Right atrium auricular region (tissue), 2 donors: ENCODE measurements at regions not wholly inside any gene's neighbourhood (a gene's known extent, or its start where the extent isn't known, plus 50 kb on each side); places are given as distances from the start of the nearest gene placed in this dataset.
"Not testable (repeated sequence)": the region's sequence is repeated elsewhere in the genome, so short reads cannot be mapped to it uniquely, and the experiment has no call there.

Source experiments
- DNase-seq: peaks from one replicate; pipeline ENCODE4 v3.0.0-alpha.2; 2019; ENCODE audit warnings: low spot score
- H3K27ac ChIP-seq, 2 donors: fragments of 200-600 bp; sonication (generic); 1 replicate in 1 of 2; 2 replicates in 1 of 2; pipeline ENCODE4 v1.5.1; 2016 to 2019
- H3K27me3 ChIP-seq, 2 donors: fragments of 200-600 bp; sonication (generic); one replicate each; pipeline versions ENCODE4 v1.5.1 to v1.6.0; 2017 to 2019
- H3K36me3 ChIP-seq: fragments of 200-600 bp; sonication (generic); one replicate; pipeline ENCODE4 v1.5.1; 2016
- H3K4me1 ChIP-seq, 2 donors: fragments of 200-600 bp; sonication (generic); one replicate each; pipeline versions ENCODE4 v1.5.1 to v1.6.0; 2017 to 2019
- H3K4me3 ChIP-seq, 2 donors: fragments of 200-600 bp; sonication (generic); 1 replicate in 1 of 2; 2 replicates in 1 of 2; pipeline ENCODE4 v1.5.1; 2017 to 2019; ENCODE audit warnings: mild to moderate bottlenecking in 1 of 2, moderate library complexity in 1 of 2
- H3K9me3 ChIP-seq, 2 donors: fragments of 200-600 bp; sonication (generic); one replicate each; pipeline ENCODE4 v1.5.1; 2019
- TF ChIP-seq, protein P1 (sequence below), 2 donors: fragments of 200-600 bp; sonication (generic); IDR thresholded peaks; one replicate each; pipeline ENCODE4 v1.5.1; 2019; ENCODE audit warnings: antibody characterized with exemption in 2 of 2

DNA sequence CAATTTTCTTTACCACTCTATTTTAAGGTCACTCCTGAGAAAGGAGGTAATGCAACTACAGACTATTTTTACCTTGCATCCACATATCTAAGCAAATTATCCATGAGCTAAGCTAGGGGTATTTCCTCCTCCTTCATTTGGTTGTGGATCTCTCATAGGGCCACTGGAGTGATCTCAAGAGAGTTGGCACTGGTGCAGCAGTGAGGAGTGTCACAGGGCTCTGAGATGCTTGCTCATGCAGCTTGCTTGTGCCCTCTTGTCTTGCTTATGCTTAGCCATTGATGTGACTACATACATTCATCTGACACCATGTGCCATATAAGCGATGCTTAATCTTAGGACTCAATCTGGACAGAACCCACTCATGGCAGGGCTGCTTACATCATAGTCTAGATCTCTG is 950.3 kb downstream of the TSN start:
- no peak overlapping the region for H3K27ac ChIP-seq
- TF ChIP-seq, protein P1, sequence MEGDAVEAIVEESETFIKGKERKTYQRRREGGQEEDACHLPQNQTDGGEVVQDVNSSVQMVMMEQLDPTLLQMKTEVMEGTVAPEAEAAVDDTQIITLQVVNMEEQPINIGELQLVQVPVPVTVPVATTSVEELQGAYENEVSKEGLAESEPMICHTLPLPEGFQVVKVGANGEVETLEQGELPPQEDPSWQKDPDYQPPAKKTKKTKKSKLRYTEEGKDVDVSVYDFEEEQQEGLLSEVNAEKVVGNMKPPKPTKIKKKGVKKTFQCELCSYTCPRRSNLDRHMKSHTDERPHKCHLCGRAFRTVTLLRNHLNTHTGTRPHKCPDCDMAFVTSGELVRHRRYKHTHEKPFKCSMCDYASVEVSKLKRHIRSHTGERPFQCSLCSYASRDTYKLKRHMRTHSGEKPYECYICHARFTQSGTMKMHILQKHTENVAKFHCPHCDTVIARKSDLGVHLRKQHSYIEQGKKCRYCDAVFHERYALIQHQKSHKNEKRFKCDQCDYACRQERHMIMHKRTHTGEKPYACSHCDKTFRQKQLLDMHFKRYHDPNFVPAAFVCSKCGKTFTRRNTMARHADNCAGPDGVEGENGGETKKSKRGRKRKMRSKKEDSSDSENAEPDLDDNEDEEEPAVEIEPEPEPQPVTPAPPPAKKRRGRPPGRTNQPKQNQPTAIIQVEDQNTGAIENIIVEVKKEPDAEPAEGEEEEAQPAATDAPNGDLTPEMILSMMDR (IDR thresholded peaks at IDR 0.05), result no peak
- no peaks in the 10 kb centered on the region for H3K9me3 ChIP-seq
- no peak overlapping the region for H3K4me3 ChIP-seq
- no peaks in the 10 kb centered on the region for H3K27me3 ChIP-seq
- H3K4me1 ChIP-seq, result no peaks in the 10 kb centered on the region
- H3K36me3 ChIP-seq, result no peaks in the 10 kb centered on the region
- no peak for DNase-seq

DNA sequence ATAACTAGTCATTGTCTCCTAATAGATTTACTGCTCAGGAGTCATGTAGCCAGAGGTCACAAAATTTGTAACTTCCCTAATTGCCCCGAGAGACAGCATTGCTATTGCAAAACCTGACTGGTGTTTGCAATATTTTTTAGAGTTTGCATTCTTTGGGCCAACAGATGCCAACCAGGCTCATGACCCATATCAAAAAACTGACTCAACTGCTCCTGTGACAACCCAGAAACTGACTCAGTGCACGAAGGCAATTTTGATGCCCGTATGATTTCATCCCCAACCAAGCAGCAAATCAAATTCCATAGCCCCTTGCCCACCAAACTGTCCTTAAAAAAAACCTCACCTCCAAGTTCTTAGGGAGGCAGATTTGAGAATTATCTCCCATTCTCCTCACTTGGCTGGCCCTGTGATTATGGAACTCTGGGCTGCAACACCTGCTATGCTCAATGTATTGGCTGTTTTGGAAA is 951.3 kb downstream of the TSN start:
- Histone ChIP-seq H3K4me1 (no peaks in the 10 kb centered on the region), H3K27me3 (no peaks in the 10 kb centered on the region), H3K4me3 (no peak overlapping the region), H3K36me3 (no peaks in the 10 kb centered on the region), H3K9me3 (no peaks in the 10 kb centered on the region), H3K27ac (no peak overlapping the region)
- TF ChIP-seq, protein P1 (IDR thresholded peaks at IDR 0.05), result no peak
- no peak for DNase-seq

DNA sequence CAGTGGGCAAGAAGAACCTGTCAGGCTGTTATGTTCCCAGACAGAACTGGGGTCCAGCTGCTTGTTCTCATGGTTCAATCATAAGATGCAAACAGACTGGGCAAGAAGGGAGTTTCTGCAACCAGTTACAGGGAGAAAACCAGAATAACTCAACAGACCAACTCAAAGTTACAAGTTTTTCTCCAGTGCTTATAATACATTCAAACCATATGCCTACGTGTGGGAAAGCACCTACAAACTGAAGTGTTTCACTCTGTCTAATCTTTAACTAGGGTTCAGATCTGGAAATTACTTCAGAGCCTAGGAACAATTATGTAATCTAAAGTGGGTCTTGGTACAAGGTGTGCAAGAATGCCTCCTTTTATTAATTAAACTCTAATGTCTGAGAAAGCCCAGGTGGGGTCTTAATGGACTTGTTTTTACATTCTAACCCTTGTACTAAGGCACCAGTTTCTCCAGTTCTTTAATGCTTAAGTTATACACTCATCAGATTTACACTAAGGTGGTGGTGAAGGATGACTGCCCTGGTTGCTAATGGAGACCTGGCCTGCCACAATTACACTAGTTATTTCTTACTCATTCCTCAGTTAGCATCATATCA is 951.9 kb downstream of the TSN start:
- no peak overlapping the region for H3K27ac ChIP-seq
- H3K27me3 ChIP-seq, result no peaks in the 10 kb centered on the region
- H3K4me3 ChIP-seq, result no peak overlapping the region
- no peak for DNase-seq
- H3K36me3 ChIP-seq, result no peaks in the 10 kb centered on the region
- TF ChIP-seq, protein P1 (IDR thresholded peaks at IDR 0.05), result no peak
- H3K4me1 ChIP-seq, result no peaks in the 10 kb centered on the region
- H3K9me3 ChIP-seq, result no peaks in the 10 kb centered on the region

DNA sequence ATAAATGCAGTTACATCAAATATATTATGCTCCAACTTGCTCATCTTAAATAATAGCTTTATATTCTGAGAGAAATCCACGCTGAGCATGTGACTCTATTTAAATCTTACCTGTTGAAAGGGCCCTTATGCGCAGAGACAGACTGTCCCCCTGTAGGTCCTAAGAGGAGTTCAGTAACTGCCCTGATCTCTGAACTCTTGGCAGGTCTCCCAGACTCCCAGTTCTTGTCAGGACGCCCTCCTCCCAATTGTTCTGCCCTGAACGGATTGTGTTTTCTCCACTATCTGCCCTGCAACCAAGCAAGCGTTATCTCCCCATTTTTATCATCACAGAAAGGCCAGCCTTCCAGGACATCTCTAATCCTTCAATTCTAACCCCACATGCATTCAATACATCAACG is 954.6 kb downstream of the TSN start:
- H3K27ac ChIP-seq, result no peak overlapping the region
- H3K4me1 ChIP-seq, result no peaks in the 10 kb centered on the region
- no peaks in the 10 kb centered on the region for H3K27me3 ChIP-seq
- H3K4me3 ChIP-seq, result no peak overlapping the region
- H3K36me3 ChIP-seq, result no peaks in the 10 kb centered on the region
- H3K9me3 ChIP-seq, result peaks cover 0 to 7% of the 10 kb centered on the region in 2 donors
- TF ChIP-seq, protein P1 (IDR thresholded peaks at IDR 0.05), result no peak
- DNase-seq, result no peak

- DNase-seq, result no peak
- H3K4me3 ChIP-seq, result no peak overlapping the region
- H3K27ac ChIP-seq, result no peak overlapping the region
- TF ChIP-seq, protein P1 (IDR thresholded peaks at IDR 0.05), result no peak
- H3K9me3 ChIP-seq, result peaks cover 0 to 7% of the 10 kb centered on the region in 2 donors
- H3K36me3 ChIP-seq, result no peaks in the 10 kb centered on the region
- no peaks in the 10 kb centered on the region for H3K27me3 ChIP-seq
- H3K4me1 ChIP-seq, result no peaks in the 10 kb centered on the region
Measured at GRCh38 chr2:122713800-122714199, 958.3 kb downstream of the TSN start.

DNA sequence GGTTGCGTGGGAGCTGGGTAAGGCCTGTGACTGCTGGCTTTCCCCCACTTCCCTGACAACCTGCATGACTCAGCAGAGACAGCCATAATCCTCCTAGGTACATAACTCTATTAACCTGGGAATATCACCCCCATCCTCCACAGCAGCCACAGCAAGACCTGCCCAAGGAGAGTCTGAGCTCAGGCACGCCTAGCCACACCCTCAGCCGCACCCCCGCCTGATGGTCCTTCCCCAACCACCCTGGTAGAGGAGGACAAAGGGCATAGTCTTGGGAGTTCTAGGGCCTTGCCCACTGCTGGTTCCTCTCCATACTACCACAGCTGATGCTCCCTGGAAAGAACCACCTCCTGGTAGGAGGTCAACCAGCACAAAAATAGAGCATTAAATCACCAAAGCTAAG is 965.4 kb downstream of the TSN start:
- not testable (repeated sequence) for H3K36me3 ChIP-seq

More for the DNA sequence above, 965.4 kb downstream of the TSN start:
- not testable (repeated sequence) for H3K4me3 ChIP-seq, H3K27ac ChIP-seq, H3K4me1 ChIP-seq, H3K27me3 ChIP-seq, DNase-seq, H3K9me3 ChIP-seq
